ENCODE measurements at regions not wholly inside any gene's neighbourhood (a gene's known extent, or its start where the extent isn't known, plus 50 kb on each side); places are given as distances from the start of the nearest gene placed in this dataset.

GRCh38 chr14:71405676-71406075 is 498.4 kb downstream of the PCNX1 start:
- 94% methylated on average over 4 of the region's 4 CpGs for WGBS (ENCODE audit: insufficient coverage)
- no peak overlapping the region for H3K27ac Mint-ChIP-seq
- no peak overlapping the region for H3K27ac ChIP-seq (ENCODE audit: low read length)
- no peaks in the 10 kb centered on the region for H3K9me3 ChIP-seq (ENCODE audit: control insufficient read depth, insufficient read depth, low read length)
- no peaks in the 10 kb centered on the region for H3K27me3 ChIP-seq (ENCODE audit: control insufficient read depth, insufficient read depth, low read length)
- no peak overlapping the region for H3K4me3 ChIP-seq (ENCODE audit: low read length)
- H3K4me3 Mint-ChIP-seq: no peak overlapping the region
- intact Hi-C loops (cut with micrococcal nuclease): loop anchor here (10.0 kb wide), 1 partner anchor 261 kb away; no protein-coding TSS in a partner anchor
- H3K4me1 ChIP-seq (ENCODE audit: control insufficient read depth, insufficient read depth, low read length): no peaks in the 10 kb centered on the region
- no peaks in the 10 kb centered on the region for H3K27me3 Mint-ChIP-seq (ENCODE audit: low read depth in 2 of 2)
- no peak for TF ChIP-seq CTCF (IDR thresholded peaks at IDR 0.05)
- no peaks in the 10 kb centered on the region for H3K36me3 Mint-ChIP-seq
- ATAC-seq (no peak), DNase-seq (no peak)
- H3K9me3 Mint-ChIP-seq: no peaks in the 10 kb centered on the region
- H3K36me3 ChIP-seq (ENCODE audit: control insufficient read depth, insufficient read depth, low read length): no peaks in the 10 kb centered on the region
- H3K4me1 Mint-ChIP-seq: peaks cover 7 to 16% of the 10 kb centered on the region in 2 donors

DNA sequence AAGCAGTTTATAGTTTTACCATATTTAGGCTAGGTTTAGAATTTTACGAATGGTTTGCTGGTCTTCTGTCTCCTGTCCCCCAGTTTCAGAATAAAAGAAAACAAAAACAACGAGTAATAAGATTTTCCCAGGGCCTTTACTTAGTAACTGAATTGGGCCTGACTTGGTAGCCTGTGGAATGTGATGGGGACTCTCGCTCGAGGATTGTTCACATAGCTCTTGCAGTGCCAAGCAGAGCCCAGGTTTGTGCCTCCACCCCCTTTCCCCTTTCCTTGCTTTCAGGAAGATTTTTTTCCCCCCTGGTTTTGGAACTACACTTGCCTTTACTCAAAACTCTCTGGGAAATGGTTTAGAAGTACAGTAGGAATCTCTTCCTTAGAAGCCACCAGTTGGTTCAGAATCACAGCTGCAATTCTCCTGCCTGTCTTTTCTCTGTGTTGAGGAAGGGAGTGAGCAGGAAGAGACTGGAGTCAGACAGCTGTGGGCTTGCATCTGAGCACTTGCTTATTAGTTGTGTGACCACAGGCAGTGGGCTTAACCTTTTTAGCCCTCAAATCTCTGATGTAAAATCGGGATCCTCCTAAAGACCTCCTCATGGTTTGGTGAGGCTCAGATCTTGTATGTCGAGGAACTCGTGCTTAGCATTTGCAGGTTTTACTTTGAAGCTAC is 501.2 kb downstream of the PCNX1 start:
- intact Hi-C loops (cut with micrococcal nuclease): loop anchor here (10.0 kb wide), 1 partner anchor 264 kb away; no protein-coding TSS in a partner anchor
- Mint-ChIP-seq H3K9me3 (no peaks in the 10 kb centered on the region), H3K4me3 (no peak overlapping the region), H3K27ac (no peak overlapping the region), H3K27me3 (ENCODE audit: low read depth in 2 of 2) (no peaks in the 10 kb centered on the region), H3K36me3 (no peaks in the 10 kb centered on the region), H3K4me1 (peaks cover 23 to 26% of the 10 kb centered on the region in 2 donors)
- Histone ChIP-seq H3K27ac (ENCODE audit: low read length) (no peak overlapping the region), H3K27me3 (ENCODE audit: control insufficient read depth, insufficient read depth, low read length) (no peaks in the 10 kb centered on the region), H3K9me3 (ENCODE audit: control insufficient read depth, insufficient read depth, low read length) (no peaks in the 10 kb centered on the region), H3K4me3 (ENCODE audit: low read length) (no peak overlapping the region), H3K4me1 (ENCODE audit: control insufficient read depth, insufficient read depth, low read length) (no peaks in the 10 kb centered on the region), H3K36me3 (ENCODE audit: control insufficient read depth, insufficient read depth, low read length) (no peaks in the 10 kb centered on the region)
- DNase-seq (no peak), ATAC-seq (no peak)
- WGBS (ENCODE audit: insufficient coverage): 91% methylated on average over 5 of the region's 7 CpGs
- TF ChIP-seq CTCF (IDR thresholded peaks at IDR 0.05): no peak

DNA sequence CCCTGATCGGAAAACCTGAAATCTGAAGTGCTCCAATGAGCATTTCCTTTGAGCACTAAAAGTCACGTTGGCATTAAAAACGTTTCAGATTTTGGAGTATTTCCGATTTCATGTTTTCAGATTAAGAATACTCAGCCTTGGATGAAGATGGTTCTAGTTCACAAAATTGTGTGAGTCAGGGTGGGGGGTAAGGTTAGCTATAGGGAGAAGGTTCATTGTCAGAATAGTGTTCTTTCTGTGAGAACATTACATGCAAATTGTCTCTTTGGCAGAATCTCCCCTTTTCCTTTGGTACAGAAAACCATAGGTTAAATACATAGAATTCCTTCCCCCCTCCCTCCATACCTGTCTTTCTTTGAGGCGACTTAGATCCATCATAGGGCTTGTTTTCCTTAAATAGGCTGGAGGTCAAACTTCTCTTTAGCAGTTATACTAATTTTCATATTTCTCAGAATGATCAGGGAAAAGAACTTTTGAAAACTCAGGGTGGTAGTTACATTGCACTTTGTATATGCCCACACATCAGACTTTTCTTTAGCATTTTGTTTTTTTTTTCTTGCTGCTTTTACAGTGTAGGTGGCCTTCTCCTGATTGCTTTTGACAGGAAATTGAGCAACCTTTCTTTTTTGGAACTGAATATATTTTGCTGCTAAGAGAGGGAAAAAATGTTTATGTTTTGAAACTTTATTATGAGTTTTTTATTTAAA is 503.5 kb downstream of the PCNX1 start:
- H3K27ac Mint-ChIP-seq: no peak overlapping the region
- ATAC-seq: no peak
- Histone ChIP-seq H3K4me3 (ENCODE audit: low read length) (no peak overlapping the region), H3K9me3 (ENCODE audit: control insufficient read depth, insufficient read depth, low read length) (no peaks in the 10 kb centered on the region), H3K27me3 (ENCODE audit: control insufficient read depth, insufficient read depth, low read length) (no peaks in the 10 kb centered on the region), H3K36me3 (ENCODE audit: control insufficient read depth, insufficient read depth, low read length) (no peaks in the 10 kb centered on the region), H3K27ac (ENCODE audit: low read length) (no peak overlapping the region), H3K4me1 (ENCODE audit: control insufficient read depth, insufficient read depth, low read length) (no peaks in the 10 kb centered on the region)
- WGBS (ENCODE audit: insufficient coverage): 94% methylated on average over 5 of the region's 5 CpGs
- no peak for TF ChIP-seq CTCF (IDR thresholded peaks at IDR 0.05)
- no peaks in the 10 kb centered on the region for H3K27me3 Mint-ChIP-seq (ENCODE audit: low read depth in 2 of 2)
- H3K4me3 Mint-ChIP-seq: no peak overlapping the region
- no peaks in the 10 kb centered on the region for H3K9me3 Mint-ChIP-seq
- intact Hi-C loops (cut with micrococcal nuclease): no loop called here
- H3K4me1 Mint-ChIP-seq: peaks cover 23 to 26% of the 10 kb centered on the region in 2 donors
- DNase-seq: no peak
- H3K36me3 Mint-ChIP-seq: no peaks in the 10 kb centered on the region
